BJ (cell line): ENCODE measurements at regions not wholly inside any gene's neighbourhood (a gene's known extent, or its start where the extent isn't known, plus 50 kb on each side); places are given as distances from the start of the nearest gene placed in this dataset.
"Not testable (repeated sequence)": the region's sequence is repeated elsewhere in the genome, so short reads cannot be mapped to it uniquely, and the experiment has no call there.

ENCODE experiments used
- CTCF ChIA-PET: fragments of 350-600 bp; formaldehyde crosslinking; extraction: SDS; loops from one replicate; lab custom pipeline; 2021; ENCODE audit warnings: antibody characterized with exemption, inconsistent platforms; lab: Yijun Ruan, JAX
- POLR2A ChIA-PET: fragments of 300-600 bp; sonication (Branson Sonifier 250); formaldehyde crosslinking; extraction: SDS; loops from one replicate; lab custom pipeline; 2021; ENCODE audit warnings: antibody characterized with exemption; lab: Charles Lee
- DNase-seq: peaks from one replicate; pipeline ENCODE4 v3.0.0-alpha.2; 2011; ENCODE audit warnings: low read depth
- H3K27me3 ChIP-seq: 2 replicates; pipeline ENCODE4 v1.6.0; 2011; ENCODE audit warnings: low read length; ENCODE audit not compliant: control insufficient read depth, insufficient read depth
- H3K36me3 ChIP-seq: 2 replicates; pipeline ENCODE4 v1.5.1; 2011; ENCODE audit warnings: low read length; ENCODE audit not compliant: control insufficient read depth, insufficient read depth
- H3K4me3 ChIP-seq: 2 replicates; pipeline ENCODE4 v1.5.1; 2011; ENCODE audit warnings: low read depth, mild to moderate bottlenecking, control low read depth, low read length
- CTCF ChIP-seq: IDR thresholded peaks from 2 replicates; pipeline ENCODE4 v1.5.1; 2011; ENCODE audit warnings: low read depth, mild to moderate bottlenecking, control low read depth, inconsistent platforms, low read length, moderate library complexity; ENCODE audit not compliant: insufficient read depth

- ChIA-PET POLR2A (no interaction called here), CTCF (no interaction called here)
- no peak overlapping the region for H3K4me3 ChIP-seq
- no peaks in the 10 kb centered on the region for H3K36me3 ChIP-seq
- no peak for TF ChIP-seq CTCF
- DNase-seq: no peak
- H3K27me3 ChIP-seq: no peaks in the 10 kb centered on the region
Observed at GRCh38 chr14:65986041-65986440, 500.1 kb upstream of the CCDC196 start.

DNA sequence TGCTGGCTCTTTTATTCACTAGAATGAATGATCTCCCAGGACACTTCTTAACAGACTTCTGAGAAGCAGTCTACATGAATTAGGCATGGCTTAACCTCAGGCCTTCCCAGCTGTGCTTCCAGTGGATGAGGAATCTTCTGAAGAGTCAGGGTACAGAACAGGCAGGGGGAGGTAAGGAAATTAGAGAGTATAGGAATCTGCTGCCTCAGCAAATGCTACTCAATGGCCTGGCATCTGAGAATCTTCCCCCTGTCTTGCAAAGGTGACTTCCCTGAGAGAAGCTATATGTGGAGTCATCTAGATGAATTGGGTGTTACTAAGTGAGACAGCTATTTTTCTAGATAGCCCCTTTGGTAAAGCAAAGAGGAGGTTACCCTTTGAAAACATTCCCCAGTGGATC lies 496.2 kb upstream of the CCDC196 start:
- no peak for DNase-seq
- H3K4me3 ChIP-seq: no peak overlapping the region
- ChIA-PET POLR2A (no interaction called here), CTCF (interaction anchor here (1.1 kb wide), 1 partner anchor 18 kb away, joined by 3 read pairs; no protein-coding TSS in a partner anchor)
- TF ChIP-seq CTCF: no peak
- no peaks in the 10 kb centered on the region for H3K36me3 ChIP-seq
- H3K27me3 ChIP-seq: no peaks in the 10 kb centered on the region

- CTCF ChIA-PET: no interaction called here
- no peak for TF ChIP-seq CTCF
- POLR2A ChIA-PET: no interaction called here
- no peak for DNase-seq
- no peaks in the 10 kb centered on the region for H3K27me3 ChIP-seq
- no peaks in the 10 kb centered on the region for H3K36me3 ChIP-seq
- H3K4me3 ChIP-seq: no peak overlapping the region
Observed at GRCh38 chr14:65991104-65991503, 495.1 kb upstream of the CCDC196 start.

DNA sequence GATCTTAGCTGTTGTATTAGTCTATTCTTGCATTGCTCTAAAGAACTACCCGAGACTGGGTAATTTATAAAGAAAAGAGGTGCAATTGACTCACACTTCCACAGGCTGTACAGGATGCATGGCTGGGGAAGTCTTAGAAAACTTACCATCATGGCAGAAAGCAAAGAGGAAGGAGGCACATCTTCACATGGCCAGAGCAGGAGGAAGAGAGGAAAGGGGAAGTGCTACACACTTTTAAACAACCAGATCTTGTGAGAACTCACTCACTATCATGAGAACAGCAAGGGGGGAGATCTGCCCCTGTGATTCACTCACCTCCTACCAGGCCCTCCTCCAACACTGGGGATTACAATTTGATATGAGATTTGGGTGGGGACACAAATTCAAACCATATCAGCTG lies 494.2 kb upstream of the CCDC196 start:
- CTCF ChIA-PET, H3K36me3 ChIP-seq, H3K27me3 ChIP-seq, DNase-seq, POLR2A ChIA-PET, H3K4me3 ChIP-seq: not testable (repeated sequence)

GRCh38 chr14:65993103-65993502 lies 493.1 kb upstream of the CCDC196 start:
- CTCF ChIA-PET: no interaction called here
- H3K36me3 ChIP-seq: no peaks in the 10 kb centered on the region
- POLR2A ChIA-PET: no interaction called here
- no peaks in the 10 kb centered on the region for H3K27me3 ChIP-seq
- no peak for TF ChIP-seq CTCF
- DNase-seq: no peak
- H3K4me3 ChIP-seq: no peak overlapping the region

DNA sequence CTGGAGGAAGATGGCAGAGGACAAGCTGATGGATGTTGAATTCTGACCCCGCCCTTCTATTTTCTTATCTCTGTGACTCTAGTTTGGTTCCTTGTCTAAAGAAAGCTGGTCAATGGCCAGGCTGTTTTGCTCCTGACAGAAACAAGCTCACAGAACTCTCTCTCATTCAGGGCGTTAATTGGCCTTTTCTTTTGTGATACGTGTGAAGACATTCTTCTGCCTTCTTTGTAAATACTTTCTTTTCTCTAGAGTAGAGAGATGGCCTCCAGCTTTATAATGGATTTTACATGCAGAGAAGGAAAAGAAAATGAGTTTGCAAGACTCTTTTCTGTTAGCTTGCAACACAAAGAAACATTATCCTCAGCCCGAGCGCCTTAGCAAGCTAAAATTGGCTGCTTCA lies 492.2 kb upstream of the CCDC196 start:
- CTCF ChIA-PET: no interaction called here
- DNase-seq: no peak
- Histone ChIP-seq H3K27me3 (no peaks in the 10 kb centered on the region), H3K36me3 (no peaks in the 10 kb centered on the region), H3K4me3 (no peak overlapping the region)
- POLR2A ChIA-PET: no interaction called here
- TF ChIP-seq CTCF: no peak
